HG03571 (cell line): ENCODE measurements at regions not wholly inside any gene's neighbourhood (a gene's known extent, or its start where the extent isn't known, plus 50 kb on each side); places are given as distances from the start of the nearest gene placed in this dataset.

Experiments
- ATAC-seq: cut with Tn5 transposase; IDR thresholded peaks from one replicate; pipeline ENCODE4 v1.9.1; 2021; ENCODE audit not compliant: unreplicated experiment

DNA sequence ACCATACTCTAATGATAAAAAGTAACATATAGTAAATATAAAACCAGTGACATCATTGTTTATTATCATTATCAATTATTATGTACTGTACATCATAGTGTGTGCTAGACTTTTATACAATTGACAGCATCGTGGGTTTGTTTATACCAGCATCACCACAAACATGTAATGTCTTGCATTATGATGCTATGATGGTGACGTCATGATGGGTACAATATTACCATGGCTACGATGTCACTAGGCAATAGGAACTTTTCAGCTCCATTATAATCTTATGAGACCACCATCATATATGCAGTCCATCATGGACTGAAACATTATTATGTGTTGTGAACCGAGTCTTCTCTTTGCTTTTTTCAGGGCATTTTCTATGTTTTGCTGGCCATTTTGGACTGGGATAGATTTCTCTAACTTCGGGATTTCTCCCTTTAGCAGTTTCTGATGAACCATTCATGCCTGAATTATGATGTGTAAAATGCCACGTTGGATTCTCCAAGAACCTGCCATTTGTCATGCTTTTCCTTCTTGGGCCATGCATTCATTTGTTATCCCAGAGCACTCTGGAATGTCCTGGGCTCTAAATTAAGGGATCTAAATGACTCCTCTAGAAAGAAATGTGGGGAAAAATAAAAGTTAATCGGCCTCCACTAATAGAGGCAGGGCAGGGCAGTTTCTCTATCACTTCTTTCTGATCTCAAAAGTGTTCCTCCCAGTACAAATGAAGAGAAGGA is 325.6 kb upstream of the TNP1 start:
- no peak for ATAC-seq

DNA sequence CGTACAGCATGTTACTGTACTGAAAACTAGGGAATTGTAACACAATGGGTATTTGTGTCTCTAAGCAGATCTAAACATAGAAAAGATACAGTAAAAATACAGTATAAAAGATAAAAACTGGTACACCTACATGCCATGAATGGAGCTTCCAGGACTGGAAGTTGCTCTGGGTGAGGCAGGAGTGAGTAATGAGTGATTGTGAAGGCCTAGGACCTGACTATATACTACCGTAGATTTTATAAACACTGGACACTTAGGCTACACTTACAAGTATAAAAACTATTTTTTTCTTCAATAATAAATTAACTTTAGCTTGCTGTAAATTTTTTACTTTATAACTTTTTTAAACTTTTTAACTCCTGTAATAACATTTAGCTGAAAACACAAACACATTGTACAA is 324.4 kb upstream of the TNP1 start:
- no peak for ATAC-seq

DNA sequence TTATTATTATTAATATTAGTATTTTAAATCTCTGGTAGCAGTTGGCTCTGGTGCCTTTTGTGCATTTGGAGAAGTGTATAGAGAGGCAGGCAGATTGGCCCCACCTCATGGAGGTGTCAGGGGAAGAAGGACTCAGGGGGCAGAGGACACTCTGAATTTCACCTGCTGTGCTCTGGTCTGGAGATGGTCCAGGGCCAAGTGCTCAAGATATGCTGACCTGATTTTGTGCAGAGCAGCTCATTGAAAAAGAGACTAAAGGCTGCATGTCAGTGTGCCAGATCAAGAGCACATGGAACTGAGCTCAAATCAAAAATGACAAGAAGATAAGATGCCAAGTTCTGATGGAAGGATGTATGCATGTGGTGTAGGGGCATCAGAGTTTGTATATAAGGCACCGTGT is 323.6 kb upstream of the TNP1 start:
- ATAC-seq = no peak

DNA sequence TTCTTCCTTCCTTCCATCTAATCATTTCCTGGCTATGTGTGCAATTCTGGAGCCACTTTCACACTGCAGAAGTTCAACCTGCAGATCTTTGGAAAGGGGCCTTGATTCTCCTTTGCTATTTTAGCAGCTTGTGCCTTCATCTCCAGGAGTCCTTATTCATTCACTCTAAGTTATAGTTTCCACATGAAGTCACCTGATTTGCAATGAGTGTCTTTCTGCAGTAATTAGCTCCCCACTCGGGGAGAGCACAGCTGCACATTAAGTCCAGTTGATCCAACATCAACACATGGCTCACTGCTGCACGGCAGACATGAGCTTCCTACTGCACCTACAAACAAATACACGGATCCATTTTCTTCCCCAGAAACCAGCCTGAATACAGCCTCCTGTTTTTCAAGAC is 323.1 kb upstream of the TNP1 start:
- no peak for ATAC-seq

DNA sequence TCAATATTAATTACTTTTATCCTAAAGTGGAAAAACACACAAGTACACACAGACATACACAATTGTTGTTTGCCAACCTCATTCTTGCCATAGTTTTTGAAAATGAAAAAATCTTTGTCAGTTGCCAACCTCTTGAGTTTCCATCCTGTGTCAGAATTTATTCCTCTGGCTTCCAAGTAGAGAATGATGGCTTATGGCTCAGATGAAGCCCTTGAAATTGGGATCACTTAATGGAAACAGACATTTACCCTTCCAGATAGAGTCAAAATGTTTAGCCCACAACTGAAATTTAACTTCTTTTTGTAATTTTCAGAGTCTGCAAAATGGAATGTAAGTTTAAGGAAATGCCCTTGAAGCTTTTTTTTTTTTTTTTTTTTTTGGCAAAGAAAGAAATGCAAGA is 321.6 kb upstream of the TNP1 start:
- no peak for ATAC-seq

DNA sequence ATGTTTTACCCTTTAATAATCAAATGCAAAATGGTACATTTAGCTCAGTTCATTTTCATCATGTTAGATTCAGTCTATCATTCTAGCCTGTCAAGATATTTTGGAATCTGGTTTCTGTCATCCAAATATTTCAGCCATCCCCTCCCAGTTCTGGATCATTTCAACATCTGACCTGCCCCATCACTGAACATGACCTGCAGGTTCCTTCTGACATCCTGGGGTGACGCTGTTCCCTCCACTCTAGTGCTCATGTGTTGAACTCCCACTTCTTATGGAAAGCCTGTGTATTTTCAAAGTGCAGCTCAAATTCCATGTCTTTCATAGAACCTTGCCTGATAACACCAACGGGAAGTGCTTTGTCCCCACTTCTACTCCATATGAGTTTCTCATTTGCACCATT is 320.0 kb upstream of the TNP1 start:
- ATAC-seq = no peak

DNA sequence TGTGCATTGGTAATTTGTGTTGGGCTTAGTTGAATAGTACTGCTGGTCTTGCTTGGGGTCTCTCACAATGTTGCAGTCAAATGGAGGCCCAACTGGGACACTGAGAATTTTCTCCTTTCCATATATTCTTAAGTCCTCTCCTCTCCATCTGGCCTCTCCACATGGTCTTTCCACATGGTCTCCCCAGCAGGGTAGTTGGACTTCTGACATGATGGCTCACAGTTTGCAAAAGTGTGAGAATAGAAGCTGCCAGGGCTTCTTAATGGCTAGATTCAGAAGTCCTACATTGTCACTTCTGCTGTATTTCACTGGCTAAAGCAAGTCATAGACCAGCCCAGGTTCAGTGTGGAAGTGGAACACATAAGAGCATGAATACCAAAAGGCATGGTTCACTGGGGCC is 318.5 kb upstream of the TNP1 start:
- no peak for ATAC-seq

DNA sequence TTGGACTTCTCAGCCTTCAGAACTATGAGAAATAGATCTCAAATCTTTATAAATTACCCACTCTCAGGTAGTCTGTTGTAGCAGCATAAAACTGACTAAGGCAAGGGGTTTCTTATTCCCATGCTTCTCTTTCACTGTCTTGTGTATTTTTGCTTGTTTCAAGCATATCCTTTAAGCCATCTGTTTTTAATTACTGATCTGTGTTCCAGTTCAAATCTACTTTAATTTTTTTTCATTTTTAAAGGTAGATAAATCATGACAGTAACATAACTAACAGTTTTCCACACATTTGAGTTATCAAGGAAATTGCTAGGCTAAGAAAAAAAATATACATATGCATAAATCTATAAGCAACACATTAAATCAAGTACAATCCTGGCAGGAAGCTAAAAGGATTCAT is 317.9 kb upstream of the TNP1 start:
- ATAC-seq = no peak

DNA sequence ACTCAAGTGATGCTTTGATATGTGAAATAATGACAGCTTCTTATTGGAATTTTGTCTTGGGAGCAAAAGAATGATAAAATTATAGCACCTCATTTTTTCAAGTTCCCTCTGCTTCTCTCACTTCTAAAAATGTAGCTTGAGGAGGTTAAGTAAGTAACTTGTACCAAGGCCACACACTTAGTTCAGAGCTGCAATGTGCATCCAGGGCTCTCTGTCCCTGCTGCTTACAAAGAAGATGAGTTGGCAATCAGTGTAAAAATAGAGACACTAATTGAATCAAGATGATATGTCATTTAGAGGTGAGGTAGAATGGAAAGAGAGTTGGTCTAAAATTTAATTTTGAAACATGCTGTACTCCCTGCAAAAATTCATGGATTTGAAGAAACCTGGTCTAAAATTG is 312.0 kb upstream of the TNP1 start:
- ATAC-seq = no peak

DNA sequence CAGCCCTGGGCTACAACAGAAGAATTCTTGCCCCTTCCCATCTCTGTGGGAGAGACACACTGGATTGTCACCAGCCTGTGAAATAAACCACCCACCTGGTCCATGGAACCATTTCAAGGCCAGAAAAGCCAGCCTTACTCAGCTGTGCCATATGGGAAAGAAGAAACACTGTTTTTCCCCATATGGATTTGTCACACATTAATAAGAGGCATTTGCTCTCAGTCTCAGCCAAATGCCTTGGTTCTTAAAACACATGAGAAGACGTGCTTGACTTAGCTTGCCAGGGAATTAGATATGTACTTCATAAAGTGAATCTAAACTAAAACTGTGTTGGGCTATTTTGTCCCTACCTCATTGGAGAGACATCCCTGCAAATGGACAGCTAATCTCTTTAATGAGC is 308.6 kb upstream of the TNP1 start:
- no peak for ATAC-seq

DNA sequence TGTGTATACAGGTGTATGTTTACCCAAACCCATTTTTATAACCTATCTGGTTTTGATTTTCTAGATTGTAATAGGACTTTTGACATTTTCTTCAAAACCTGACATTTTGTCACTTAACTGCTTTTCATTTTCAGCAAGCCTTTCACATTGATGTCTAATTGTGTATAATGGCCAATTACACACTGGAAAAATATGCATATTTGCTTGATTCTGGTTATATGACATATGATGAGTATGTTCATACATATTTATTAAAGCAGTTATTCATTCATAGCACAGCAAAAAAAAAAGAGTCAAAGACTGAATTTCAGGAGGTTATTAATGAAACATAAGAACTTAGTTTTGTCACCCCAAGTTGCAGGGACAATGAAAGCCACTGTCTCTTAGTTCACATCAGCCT is 307.7 kb upstream of the TNP1 start:
- ATAC-seq = no peak

DNA sequence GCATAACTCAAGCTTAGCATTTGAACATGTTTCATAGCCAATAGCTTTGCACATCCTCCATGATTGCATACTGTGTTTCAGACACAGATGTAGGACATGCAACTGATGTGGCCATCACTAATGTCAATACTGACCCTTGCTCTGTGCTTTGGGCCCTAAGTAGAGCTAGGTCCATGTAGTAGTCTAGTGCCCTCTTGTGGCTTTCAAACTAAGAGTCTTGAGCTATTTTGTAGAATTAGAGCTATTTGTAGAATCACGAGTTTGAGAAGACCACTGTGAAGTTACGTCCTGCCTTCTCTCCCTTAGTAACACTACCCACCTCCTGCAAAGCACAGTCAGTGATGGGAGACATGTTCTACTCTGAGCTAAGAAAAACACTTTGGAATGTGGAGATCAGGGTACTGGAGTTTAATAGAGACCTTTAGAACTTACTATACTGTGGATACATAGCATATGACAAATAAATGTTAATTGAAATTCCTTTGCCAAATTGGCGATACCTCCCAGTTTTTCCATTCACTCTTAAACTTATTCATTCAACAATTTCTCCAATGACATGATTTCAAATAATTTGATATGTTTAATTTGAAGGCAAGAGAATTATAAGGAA is 306.5 kb upstream of the TNP1 start:
- ATAC-seq = no peak

DNA sequence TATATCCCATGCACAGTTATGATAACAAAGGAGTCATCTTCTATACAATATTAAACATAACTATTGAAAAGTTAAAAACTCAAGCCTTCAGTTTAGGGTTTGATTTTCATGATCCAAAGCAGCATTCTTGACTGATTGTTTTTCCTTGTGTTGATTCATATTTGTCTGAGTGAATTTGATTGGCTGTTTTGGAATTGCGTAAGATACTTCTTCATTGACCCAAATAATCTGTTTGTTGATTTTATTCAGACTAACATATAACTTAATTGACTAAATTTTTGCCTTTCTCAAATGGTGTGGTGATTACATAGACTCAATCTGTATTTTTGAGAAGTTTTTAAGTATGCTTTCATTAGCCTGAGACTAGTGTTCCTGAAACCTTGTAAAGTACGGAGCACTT is 305.7 kb upstream of the TNP1 start:
- no peak for ATAC-seq

DNA sequence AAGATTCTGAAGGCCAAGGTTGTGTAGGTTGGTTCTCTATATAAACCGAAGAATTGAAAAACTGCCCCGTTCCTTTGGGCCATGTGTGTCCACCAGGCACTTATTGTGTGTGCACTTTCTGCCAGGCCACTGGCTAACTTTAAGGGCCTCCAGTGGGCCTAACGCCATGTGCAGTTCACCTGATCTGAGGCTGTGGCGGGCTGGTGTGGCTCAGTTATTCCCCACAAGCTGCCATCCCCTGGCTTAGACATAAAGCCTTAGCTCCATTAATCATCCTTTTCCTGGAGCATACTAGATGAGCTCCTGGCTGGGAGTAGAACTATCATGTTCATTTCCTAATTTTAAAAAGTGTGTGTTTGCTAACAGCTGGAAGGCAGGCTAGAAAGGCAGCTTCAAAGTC is 304.1 kb upstream of the TNP1 start:
- ATAC-seq = no peak

DNA sequence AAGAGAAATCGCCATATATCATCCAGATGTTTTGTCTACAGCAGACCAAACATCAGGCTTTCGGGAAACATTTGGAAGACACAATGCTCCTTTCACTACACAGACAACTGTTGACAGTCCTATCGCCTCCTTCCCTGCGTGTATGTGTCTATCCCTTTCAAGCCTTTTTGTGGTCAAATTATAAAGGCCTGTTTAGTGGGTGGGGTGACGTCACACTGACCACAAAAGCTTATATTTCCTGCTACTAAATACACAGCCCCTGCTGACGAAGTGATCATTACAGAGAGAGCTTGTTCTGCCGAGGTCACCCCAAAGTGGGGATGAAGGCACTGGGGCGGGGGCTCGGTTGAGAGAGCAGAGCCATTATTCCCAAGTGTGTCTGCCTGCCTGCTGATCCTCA is 302.7 kb upstream of the TNP1 start:
- ATAC-seq = no peak

DNA sequence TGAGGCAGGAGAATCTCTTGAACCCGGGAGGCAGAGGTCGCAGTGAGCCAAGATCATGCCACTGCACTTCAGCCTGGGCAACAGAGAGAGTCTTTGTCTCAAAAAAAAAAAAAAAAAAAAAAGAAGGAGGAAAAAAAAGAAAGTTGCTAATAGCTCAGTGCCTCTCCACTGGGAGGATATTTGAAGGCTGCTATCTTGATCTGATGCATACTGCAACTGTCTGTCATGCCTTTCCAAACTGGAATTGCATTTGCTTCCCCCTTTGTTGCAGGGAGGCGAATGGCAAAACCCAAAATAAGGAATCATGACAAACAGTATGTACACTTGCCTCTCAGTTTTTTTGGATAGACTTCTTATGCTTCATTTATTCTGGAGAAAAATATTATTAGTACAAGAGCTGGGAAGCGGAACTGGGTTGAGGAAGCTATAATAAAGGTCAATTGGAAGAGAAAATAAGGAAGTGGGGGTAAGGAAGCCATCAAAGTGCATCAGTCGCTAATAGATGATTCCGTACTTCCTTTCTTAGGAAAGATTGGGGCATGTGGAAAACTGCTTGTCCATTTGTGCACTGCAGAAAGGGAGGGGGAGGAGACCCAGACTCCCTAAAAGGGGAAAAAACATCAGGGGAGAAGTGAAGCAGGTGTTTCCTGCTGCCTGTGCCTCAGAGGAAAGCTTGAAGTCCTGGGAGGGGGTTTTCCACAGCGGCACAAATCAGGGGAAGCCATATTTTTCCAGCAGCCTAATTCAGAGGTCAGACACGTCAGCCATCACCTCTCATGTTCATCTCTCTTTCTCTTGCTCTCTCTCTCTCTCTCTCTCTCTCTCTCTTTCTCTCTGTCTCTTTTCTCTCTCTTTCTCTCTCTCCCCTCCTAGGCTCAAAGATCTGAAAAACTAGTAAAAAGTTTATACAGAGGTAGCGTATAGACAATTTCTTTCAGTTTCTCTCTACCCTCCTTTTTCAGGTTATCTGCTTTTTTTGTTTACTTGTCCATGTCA is 301.4 kb upstream of the TNP1 start:
- ATAC-seq = no peak

DNA sequence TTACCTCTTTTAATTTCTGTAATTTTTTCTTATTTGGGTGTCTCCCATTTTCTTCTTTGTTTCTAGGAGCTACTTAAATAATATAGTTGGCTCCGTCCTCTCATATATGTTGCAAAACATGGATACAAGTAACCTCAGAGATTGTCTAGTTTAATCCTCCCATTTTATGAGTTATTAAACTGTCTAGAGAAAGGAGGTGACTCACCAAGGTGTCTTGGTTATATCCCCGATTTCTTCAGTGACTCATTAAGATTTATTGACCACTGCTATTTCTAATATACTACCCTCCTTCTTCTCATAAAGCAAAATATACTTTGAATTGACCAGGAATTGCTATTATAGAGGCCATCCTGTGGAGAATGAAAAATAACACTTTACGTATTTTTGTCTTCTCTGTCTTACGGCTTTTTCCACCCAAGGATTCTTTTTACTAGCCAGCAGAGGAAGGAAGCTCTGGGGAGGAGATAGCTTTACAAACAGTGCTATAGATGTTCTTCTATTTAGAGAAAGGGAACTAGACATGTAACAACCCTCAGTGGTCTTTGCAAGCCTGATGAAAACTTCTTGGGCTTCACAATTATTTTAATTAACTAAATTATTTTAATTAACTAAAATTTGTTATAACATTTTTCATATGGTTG is 300.4 kb upstream of the TNP1 start:
- no peak for ATAC-seq

DNA sequence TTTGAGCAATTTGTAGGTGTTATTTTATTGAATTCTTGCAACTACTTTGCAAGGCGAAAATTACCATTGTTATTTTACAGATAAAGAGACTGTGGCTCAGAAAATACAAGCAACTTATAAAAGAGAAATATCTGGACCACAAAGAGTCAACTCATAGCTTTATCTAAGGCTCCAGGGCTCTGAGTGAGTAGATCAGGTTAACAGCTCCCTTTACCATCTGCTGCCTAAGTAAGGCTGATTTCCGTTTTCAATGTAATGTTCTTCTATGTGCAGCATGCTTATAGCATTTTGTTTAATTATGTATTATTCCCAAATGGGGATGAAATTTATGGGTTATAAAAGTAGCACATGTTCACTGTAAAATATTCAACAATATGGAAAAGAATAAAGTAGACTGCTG is 299.1 kb upstream of the TNP1 start:
- ATAC-seq = no peak

DNA sequence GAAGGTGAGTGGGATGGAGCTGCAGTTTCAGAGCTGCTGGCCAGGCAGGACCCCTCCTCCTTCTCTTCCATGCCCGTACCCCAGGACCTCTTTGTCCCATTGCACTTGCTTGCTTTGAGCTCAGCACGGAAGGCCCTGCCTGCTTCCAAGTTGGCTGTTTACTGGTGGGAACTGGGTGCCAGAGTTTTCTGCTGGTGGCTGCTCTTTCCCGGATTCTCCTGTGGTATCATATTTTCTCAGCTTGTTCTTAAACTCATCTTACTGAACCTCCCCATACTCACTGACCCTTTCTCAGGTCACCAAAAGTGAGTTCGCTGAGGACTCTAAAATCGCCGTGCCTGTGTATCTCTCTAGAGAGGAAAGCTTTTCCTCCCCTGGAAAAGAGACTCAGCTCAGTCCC is 297.7 kb upstream of the TNP1 start:
- no peak for ATAC-seq

DNA sequence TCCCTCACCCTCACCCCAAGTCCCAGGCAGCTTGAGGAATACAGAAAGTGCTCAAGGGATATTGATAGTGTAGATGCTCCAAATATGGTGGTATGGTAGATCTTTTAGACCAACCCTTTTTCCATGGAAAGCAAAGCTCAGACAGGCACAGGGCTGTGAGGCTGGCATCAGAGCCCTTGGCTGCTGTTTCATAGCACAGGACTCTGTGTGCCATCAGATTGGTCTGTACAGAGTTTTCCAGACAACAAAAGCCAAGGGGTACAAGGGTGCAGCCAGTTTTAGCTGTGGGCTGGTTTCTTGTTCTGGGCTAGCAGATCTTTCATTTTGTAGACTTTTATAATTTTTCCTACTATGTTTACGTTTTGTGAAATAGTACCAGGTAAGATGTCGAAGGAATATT is 296.9 kb upstream of the TNP1 start:
- no peak for ATAC-seq

DNA sequence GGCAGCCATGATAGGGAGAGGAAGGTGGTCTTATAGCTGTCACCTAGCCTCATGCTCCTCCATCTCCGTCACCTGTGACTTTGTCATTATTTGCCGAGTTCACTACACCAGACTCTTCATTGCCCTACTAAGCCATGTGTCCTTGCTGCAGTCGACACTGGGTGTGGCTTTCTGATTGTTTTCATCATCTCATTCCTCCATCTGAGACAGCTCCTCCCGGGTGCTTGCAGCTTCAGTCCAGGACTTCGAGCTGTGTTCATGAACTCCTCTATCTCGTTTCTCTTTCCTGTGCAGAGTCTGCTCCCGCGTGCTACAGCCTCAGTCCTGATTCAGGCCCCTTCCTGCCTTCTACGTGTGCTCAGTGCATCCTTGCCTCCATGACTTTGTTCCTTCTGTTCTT is 295.1 kb upstream of the TNP1 start:
- ATAC-seq = no peak

DNA sequence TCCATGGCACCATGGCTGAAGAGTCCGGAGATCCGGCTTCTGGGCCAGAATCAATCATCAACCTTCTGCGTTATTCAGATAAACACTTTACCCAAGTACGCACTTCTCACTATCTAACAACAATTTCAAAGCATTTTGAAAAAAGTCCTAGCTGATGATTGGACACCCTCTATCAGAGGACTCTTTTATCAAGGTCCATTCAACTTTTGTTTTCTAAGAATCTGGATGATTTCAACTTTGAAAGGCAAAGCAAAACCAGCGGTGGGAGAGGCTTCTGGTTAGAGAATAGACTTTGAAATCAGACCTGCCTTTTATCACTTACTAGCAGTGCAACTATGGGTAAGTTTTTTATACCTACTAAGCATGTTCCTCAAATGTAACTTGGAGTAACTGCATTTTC is 293.6 kb upstream of the TNP1 start:
- ATAC-seq = no peak
